ENCODE measurements at regions not wholly inside any gene's neighbourhood (a gene's known extent, or its start where the extent isn't known, plus 50 kb on each side); places are given as distances from the start of the nearest gene placed in this dataset.

GRCh38 chr12:20985399-20985798 is 145.6 kb upstream of the SLCO1B1 start:
- TF ChIP-seq CTCF (IDR thresholded peaks at IDR 0.05) (no peak), POLR2A (IDR thresholded peaks at IDR 0.05) (no peak)
